ENCODE measurements at regions not wholly inside any gene's neighbourhood (a gene's known extent, or its start where the extent isn't known, plus 50 kb on each side); places are given as distances from the start of the nearest gene placed in this dataset.
"Not testable (repeated sequence)": the region's sequence is repeated elsewhere in the genome, so short reads cannot be mapped to it uniquely, and the experiment has no call there.

- DNase-seq = no peak
Measured at GRCh38 chr3:11739706-11740105, 96.0 kb upstream of the VGLL4 start.

DNA sequence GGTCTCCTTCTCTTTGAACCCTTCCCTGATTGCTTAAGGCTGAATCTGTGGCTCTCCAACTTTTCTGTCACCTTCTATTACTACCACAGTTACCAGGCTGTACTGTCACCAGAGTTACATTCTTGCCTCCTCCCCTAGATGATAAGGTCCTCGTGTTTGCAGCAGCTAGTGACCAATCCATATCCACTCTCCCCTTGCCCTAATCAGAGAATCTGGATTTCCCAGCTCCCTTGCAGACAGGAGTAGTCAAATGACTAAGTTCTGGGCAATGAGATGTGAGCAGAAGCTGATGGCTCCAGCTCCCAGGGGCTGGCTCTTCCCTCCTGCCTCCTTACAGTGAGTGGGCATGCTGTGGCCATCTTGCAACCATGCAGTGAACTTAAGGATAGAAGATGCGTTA, 95.4 kb upstream of the VGLL4 start:
- no peak for DNase-seq

DNA sequence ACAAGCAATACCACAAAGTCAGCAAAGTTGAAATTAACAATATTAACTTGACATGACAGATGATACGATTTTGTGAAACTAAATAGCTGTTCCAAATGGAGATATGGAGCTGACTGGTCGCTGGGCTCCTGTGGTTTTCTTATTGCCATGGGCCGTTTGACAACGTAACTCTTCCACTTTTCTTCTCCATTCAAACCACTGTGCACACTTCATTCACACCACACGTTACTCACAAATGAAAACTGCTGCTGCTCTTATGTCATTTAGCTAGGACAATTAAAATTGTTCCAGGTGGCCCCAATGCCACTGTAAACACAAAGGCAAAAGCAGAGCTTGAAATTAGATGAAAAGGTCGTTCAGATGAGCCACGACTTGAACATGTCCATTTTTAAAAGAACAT, 94.0 kb upstream of the VGLL4 start:
- DNase-seq = no peak

DNA sequence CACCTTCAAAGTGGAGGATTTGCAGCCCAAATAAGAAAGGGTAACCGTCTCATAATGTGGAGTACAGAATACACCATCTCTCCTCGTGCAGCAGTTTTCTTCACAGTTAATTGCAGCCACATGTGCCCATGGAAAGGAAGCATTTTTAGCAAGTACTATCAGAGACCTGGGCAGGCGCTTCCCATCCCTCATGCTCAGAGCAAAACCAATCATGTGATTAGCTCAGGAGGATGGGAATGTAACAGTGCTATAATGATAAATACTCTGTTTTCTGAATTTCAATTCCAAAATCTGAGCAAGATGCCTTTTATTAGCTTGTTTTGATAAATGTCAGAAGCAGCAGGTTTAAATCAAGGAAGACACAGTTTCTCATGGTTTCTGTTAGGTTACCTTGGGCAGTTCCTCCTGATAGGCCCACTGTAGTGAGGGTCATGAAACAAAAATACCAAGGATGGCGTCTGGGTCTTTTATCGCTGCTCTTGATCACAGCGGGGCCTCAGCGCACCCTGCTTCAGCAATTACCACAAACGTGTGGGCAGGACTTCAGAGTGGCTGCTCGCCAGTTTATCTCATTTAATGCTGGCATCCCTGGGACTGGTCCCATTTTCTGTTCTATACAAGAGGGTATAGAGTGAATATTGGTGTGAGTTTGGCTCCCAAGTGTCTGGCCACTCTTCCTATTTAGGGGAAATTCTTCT, 92.6 kb upstream of the VGLL4 start:
- DNase-seq = no peak

- no peak for DNase-seq
Measured at GRCh38 chr3:11735638-11736037, 91.9 kb upstream of the VGLL4 start.

DNA sequence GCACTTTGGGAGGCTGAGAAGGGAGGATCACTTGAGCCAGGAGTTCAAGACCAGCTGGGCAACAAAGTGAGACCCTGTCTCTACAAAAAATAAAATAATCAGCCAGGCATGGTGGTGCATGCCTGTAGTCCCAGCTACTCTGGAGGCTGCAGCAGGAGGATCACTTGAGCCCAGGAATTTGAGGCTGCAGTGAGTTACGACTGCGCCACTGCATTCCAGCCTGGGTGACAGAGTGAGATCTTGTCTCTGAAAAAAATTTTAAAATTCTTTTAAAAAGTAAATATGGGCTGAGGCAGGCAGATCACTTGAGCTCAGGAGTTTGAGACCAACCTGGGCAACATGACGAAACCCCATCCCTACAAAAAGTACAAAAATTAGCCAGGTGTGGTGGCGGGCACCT, 91.4 kb upstream of the VGLL4 start:
- DNase-seq = not testable (repeated sequence)

- DNase-seq = no peak
Measured at GRCh38 chr3:11733914-11734313, 90.2 kb upstream of the VGLL4 start.

GRCh38 chr3:11727207-11727606, 83.5 kb upstream of the VGLL4 start:
- DNase-seq = no peak

GRCh38 chr3:11726146-11726545, 82.4 kb upstream of the VGLL4 start:
- DNase-seq = no peak

GRCh38 chr3:11725340-11725641, 81.6 kb upstream of the VGLL4 start:
- not testable (repeated sequence) for DNase-seq

GRCh38 chr3:11724615-11725339, 81.1 kb upstream of the VGLL4 start:
- peak in 1 of 4 experiments; percentile 19 for DNase-seq

- no peak for DNase-seq
Measured at GRCh38 chr3:11721479-11721878, 77.8 kb upstream of the VGLL4 start.

DNA sequence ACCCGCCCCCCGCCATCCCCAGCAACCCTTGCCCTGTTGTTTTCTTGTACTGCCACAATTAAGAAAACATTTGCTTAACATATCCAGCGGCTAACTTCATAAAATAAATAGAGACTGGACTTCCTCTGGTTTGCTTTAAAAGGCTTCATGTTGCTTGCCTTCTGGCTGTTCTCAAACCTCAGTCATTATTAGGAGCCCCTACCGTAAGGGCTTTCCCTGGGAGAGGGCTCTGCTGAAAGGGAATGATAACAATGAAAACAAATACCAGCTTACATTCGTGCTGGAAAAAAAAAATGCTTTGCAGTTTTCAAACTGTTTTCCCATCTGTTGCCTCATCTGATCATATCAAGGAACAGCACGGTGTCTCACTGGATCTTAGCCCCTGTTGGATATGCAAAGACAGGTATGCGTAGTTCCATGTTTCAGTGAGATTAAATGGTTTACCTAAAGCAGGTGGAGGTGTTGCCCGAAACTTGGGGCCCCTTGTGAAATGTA, 77.2 kb upstream of the VGLL4 start:
- DNase-seq = no peak

DNA sequence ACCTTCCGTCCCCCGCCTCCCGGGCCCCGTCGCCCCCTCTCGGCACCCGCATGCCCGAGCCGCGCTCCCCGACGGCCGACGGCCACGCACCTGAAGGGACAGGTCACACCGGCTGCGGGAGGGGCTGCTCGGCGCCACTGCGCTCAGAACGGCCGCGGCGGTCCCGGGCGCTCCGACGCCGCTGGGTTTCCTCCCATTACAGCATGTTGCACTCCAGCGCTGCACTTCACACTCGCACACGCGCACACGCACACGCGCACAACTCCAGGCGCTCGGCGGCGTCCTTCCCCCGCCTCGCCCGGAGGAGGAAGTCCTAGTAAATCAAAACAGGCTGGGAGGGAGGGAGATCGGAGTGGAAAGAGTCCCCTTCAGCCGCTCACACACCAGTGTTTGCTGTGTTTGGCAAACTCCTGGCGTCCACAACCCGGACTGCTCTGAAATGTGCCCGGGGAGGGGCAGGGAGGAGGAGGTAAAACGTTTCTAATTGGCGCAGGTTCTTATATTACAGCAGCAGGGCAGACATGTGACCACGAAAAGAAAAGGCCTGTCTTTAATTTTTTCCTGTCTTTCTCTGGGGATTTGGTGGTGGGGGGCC, 76.7 kb upstream of the VGLL4 start:
- DNase-seq = peak; percentile 71 to 89 (median 84)

- peak; percentile 49 to 83 (median 57) for DNase-seq
Measured at GRCh38 chr3:11719406-11720303, 75.9 kb upstream of the VGLL4 start.

GRCh38 chr3:11718637-11719405, 75.1 kb upstream of the VGLL4 start:
- peak; percentile 42 to 67 (median 52) for DNase-seq

DNA sequence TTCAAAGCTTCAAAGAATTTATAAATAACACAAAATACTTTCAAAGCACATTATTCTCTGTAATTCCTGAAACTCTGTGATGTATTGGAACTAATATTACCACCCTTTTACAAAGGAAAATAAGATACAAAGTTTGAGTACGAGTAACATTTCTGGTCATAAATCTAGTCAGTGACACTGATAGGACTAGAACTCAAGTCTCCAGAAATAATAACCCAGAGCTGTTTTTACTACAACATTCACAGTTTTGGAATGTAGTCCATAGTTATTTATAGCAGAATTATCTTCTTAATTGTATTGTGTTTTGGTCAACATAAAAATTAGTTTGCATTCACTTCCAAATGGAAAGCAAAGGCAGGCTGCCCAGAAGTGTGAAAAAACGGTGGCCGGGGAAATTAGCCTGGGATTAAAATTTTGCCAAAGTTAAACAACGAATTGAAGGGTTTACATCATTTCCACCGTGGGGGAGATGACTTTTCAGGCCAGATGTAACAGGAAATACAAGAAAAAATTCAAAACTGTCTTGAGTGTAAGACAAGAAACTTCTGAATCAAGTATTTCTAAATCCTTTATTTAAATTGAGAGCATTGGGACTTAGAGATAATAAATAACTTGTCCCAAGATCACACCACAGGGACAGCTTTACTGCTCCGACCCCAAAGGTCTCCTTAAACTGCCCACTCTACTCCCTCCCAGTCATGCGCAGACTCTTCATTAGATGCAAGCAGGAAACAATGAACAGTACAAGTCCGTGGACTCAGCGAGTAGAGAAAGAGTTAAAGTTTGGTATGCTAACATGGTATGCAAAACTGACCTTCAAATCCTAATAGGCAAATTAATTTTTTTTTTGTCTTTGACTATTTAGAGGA, 74.3 kb upstream of the VGLL4 start:
- DNase-seq = peak in 2 of 4 experiments; percentile 3 to 7

DNA sequence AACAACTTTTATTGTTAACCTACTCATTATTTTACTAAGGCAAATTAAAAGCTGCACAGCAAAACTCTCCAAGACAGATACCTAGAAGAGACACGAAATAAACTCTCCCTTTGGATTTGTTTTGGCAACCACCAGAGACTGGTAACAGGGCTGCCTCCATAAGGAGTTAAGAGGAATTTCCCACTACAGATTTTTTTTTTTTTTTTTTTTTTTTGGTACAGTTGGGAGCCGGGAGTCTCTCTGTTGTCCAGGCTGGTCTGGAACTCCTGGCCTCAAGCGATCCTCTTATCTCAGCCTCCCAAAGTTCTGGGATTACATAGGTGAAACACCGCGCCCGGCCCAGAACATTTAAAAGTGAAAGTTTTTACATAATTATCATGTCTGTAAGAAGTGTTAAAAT, 73.6 kb upstream of the VGLL4 start:
- no peak for DNase-seq

DNA sequence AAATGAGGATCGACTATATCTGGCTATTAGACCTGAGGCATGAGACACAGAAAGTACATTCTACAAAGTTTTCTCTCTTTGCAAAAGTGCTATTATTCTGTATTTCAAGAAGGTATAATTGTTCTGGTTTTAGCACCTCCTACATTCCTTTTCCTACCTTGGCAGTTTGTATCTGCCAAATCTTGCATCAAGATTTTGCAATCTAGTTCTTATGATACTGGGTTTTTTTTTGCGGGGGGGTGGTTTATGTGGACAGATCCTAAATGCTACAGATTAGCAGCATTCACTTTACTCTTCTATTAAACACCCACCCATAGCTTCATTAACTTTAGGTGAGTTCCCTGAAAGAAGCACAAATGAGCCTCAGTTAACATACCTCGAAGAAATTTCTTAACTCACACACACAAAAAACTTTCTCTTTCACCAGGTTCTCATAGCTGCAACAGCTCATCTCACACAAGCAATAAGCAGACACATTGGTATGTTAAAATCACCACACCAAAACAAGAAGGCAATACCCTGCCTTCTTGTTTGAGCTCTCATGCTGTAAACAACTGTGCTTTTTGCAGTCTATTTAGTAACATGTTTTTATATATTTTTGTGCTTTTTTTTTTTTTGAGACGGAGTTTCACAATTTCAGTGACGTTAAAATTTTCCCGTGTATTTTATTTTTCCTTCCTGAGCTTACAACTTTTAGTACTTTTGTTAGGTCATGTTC, 73.0 kb upstream of the VGLL4 start:
- no peak for DNase-seq

DNA sequence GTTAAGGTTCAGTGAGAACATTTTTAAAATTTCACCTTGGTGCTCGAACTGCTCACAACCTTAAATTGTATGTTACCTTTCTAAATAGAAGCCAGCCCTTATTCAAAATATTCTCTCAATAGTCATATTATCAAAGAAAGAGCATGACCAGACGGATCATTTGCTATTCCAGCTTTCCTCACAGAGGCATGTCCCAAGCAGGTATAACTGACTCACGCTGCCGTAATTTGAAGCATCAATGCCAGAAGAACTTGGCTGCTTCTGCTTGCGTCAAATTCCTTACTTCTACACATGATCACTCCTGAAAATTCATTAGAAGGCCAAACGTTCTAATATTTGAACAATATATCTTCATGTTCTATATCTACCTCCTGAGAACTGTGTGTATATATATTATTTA, 69.5 kb upstream of the VGLL4 start:
- no peak for DNase-seq
